Neuronal stem cell (in vitro differentiated cells): ENCODE measurements at regions not wholly inside any gene's neighbourhood (a gene's known extent, or its start where the extent isn't known, plus 50 kb on each side); places are given as distances from the start of the nearest gene placed in this dataset.

Experiments
- DNase-seq: peaks from one replicate; pipeline ENCODE4 v3.0.0-alpha.2; 2013; ENCODE audit warnings: low spot score
- H2AFZ ChIP-seq: one replicate; pipeline ENCODE4 v1.6.1; 2013; ENCODE audit warnings: mild to moderate bottlenecking, low read length, inconsistent platforms
- H2AK5ac ChIP-seq: 2 replicates; pipeline ENCODE4 v1.6.1; 2013; ENCODE audit warnings: low read depth, mild to moderate bottlenecking, inconsistent platforms, low read length, moderate library complexity, mixed read lengths
- H2BK120ac ChIP-seq: 2 replicates; pipeline ENCODE4 v1.6.1; 2013; ENCODE audit warnings: low read depth, mild to moderate bottlenecking, inconsistent platforms, low read length, moderate library complexity, mixed read lengths
- H2BK12ac ChIP-seq: one replicate; pipeline ENCODE4 v1.6.1; 2013; ENCODE audit warnings: low read length, inconsistent platforms
- H2BK15ac ChIP-seq: 2 replicates; pipeline ENCODE4 v1.6.1; 2013; ENCODE audit warnings: mild to moderate bottlenecking, low read length, inconsistent platforms, mixed read lengths
- H2BK5ac ChIP-seq: one replicate; pipeline ENCODE4 v1.6.1; 2013; ENCODE audit warnings: inconsistent platforms, mild to moderate bottlenecking, low read length, moderate library complexity
- H3K14ac ChIP-seq: one replicate; pipeline ENCODE4 v1.6.1; 2013; ENCODE audit warnings: low read length, inconsistent platforms
- H3K18ac ChIP-seq: 2 replicates; pipeline ENCODE4 v1.6.1; 2013; ENCODE audit warnings: low read length, inconsistent platforms
- H3K23ac ChIP-seq: 2 replicates; pipeline ENCODE4 v1.6.1; 2013; ENCODE audit warnings: low read depth, mild to moderate bottlenecking, mixed read lengths, low read length, inconsistent platforms; ENCODE audit not compliant: poor library complexity
- H3K27ac ChIP-seq: replicated peaks from 3 replicates; pipeline ENCODE4 v1.5.1; 2013; ENCODE audit warnings: low read length, inconsistent platforms
- H3K27me3 ChIP-seq, 3 experiments: 2 replicates each; pipeline ENCODE4 v1.6.1; 2013; ENCODE audit warnings: low read length in 3 of 3, mild to moderate bottlenecking in 2 of 3, inconsistent platforms in 1 of 3, low read depth in 1 of 3, mixed read lengths in 1 of 3, moderate library complexity in 1 of 3; ENCODE audit not compliant: control insufficient read depth in 3 of 3, insufficient read depth in 3 of 3
- H3K36me3 ChIP-seq, 2 donors: replicated peaks in 1 of 2; 2 replicates each; pipeline ENCODE4 v1.6.1; 2013; ENCODE audit warnings: low read length in 2 of 2; ENCODE audit not compliant: control insufficient read depth in 2 of 2, insufficient read depth in 2 of 2
- H3K4ac ChIP-seq: 2 replicates; pipeline ENCODE4 v1.6.1; 2013; ENCODE audit warnings: inconsistent platforms, mild to moderate bottlenecking, low read length, moderate library complexity
- H3K4me1 ChIP-seq, 2 donors: 1 replicate in 1 of 2; 2 replicates in 1 of 2; pipeline ENCODE4 v1.6.1; 2013; ENCODE audit warnings: low read length in 2 of 2, low read depth in 1 of 2; ENCODE audit not compliant: control insufficient read depth in 2 of 2, insufficient read depth in 1 of 2
- H3K4me2 ChIP-seq: one replicate; pipeline ENCODE4 v1.6.1; 2013; ENCODE audit warnings: mild to moderate bottlenecking, low read length, inconsistent platforms; ENCODE audit not compliant: insufficient read depth, poor library complexity, severe bottlenecking
- H3K4me3 ChIP-seq, 2 donors: 2 replicates each; pipeline ENCODE4 v1.5.1; 2013; ENCODE audit warnings: low read length in 2 of 2, mild to moderate bottlenecking in 2 of 2, inconsistent platforms in 1 of 2, moderate library complexity in 1 of 2
- H3K79me1 ChIP-seq: one replicate; pipeline ENCODE4 v1.6.1; 2013; ENCODE audit warnings: low read depth, mild to moderate bottlenecking, inconsistent platforms, low read length, moderate library complexity
- H3K9ac ChIP-seq: one replicate; pipeline ENCODE4 v1.6.1; 2013; ENCODE audit warnings: mild to moderate bottlenecking, low read depth, low read length, inconsistent platforms; ENCODE audit not compliant: poor library complexity
- H3K9me3 ChIP-seq, 2 donors: replicated peaks in 1 of 2; 2 replicates each; pipeline versions ENCODE3 to v1.6.1; 2013; ENCODE audit warnings: low read length in 2 of 2, mild to moderate bottlenecking in 2 of 2, inconsistent platforms in 1 of 2, low read depth in 1 of 2, mixed read lengths in 1 of 2, moderate library complexity in 1 of 2; ENCODE audit not compliant: control insufficient read depth in 2 of 2, insufficient read depth in 1 of 2
- H4K8ac ChIP-seq: one replicate; pipeline ENCODE4 v1.6.1; 2013; ENCODE audit warnings: low read depth, mild to moderate bottlenecking, inconsistent platforms, low read length, moderate library complexity
- H4K91ac ChIP-seq: one replicate; pipeline ENCODE4 v1.6.1; 2013; ENCODE audit warnings: low read length, low read depth, mild to moderate bottlenecking, inconsistent platforms; ENCODE audit not compliant: poor library complexity
- WGBS, 2 donors: extraction: QIAGEN DNeasy Blood & Tissue Kit; methylation state at CpG; one replicate each; pipeline ENCODE4 v1.1.7; 2013; ENCODE audit warnings: missing lambda C conversion rate in 2 of 2, mixed read lengths in 1 of 2; ENCODE audit not compliant: insufficient read length in 2 of 2, insufficient replicate concordance in 1 of 2; ENCODE audit errors: extremely low coverage in 2 of 2; 5-methylcytosine and 5-hydroxymethylcytosine counted together

DNA sequence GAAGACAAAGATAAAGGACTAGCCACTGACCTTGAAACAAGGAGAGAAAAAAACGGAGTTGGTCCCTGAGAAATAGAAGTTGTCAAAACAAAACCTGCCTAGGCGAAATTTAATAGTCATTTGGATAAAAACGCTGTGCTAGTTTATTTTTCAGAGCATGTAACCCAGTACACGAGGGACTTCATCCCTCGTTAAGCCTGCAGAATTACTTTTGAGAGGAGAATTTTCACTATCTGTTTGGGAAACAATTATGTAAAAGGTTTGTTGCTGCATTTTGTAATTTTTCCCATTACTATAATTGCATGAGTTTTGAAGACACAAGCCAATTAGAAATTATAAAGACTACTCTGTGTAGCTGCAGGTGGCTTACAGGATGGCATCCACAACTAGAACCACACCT, 71.6 kb upstream of the MAP3K7 start:
- Histone ChIP-seq H2BK12ac (no peak overlapping the region), H2BK15ac (no peak overlapping the region), H3K9ac (no peak overlapping the region), H3K27ac (no peak overlapping the region), H3K4ac (no peak overlapping the region), H2AK5ac (no peak overlapping the region), H3K79me1 (no peaks in the 10 kb centered on the region), H3K14ac (no peak overlapping the region), H4K91ac (no peak overlapping the region), H3K4me3 (no peak overlapping the region), H3K27me3 (peaks cover 0 to 13% (median 0%) of the 10 kb centered on the region in 3 experiments), H2BK5ac (no peak overlapping the region), H2BK120ac (no peak overlapping the region), H3K4me1 (no peaks in the 10 kb centered on the region), H4K8ac (no peak overlapping the region), H3K36me3 (no peaks in the 10 kb centered on the region), H2AFZ (no peak overlapping the region), H3K9me3 (no peaks in the 10 kb centered on the region), H3K23ac (no peak overlapping the region), H3K18ac (no peak overlapping the region), H3K4me2 (no peak overlapping the region)
- DNase-seq = no peak
- no CpG with 5 or more reads among the region's 5 CpGs for WGBS, 2 donors

- Histone ChIP-seq H4K8ac (no peak overlapping the region), H3K4me3 (no peak overlapping the region), H3K4me2 (no peak overlapping the region), H3K23ac (no peak overlapping the region), H3K4me1 (no peaks in the 10 kb centered on the region), H3K18ac (no peak overlapping the region), H2BK15ac (no peak overlapping the region), H4K91ac (no peak overlapping the region), H2BK12ac (no peak overlapping the region), H2BK5ac (no peak overlapping the region), H2AFZ (no peak overlapping the region), H3K27ac (no peak overlapping the region), H2AK5ac (no peak overlapping the region), H3K9ac (no peak overlapping the region), H3K4ac (no peak overlapping the region), H3K36me3 (no peaks in the 10 kb centered on the region), H3K14ac (no peak overlapping the region), H3K9me3 (no peaks in the 10 kb centered on the region), H3K27me3 (peaks cover 0 to 14% (median 0%) of the 10 kb centered on the region in 3 experiments), H2BK120ac (no peak overlapping the region), H3K79me1 (no peaks in the 10 kb centered on the region)
- WGBS, 2 donors = no CpG with 5 or more reads among the region's 1 CpG
- no peak for DNase-seq
These were observed 69.5 kb upstream of the MAP3K7 start for GRCh38 chr6:90656325-90656724.

GRCh38 chr6:90654806-90655205, 67.9 kb upstream of the MAP3K7 start:
- Histone ChIP-seq H3K4ac (no peak overlapping the region), H3K27me3 (peaks cover 0 to 14% (median 0%) of the 10 kb centered on the region in 3 experiments), H4K8ac (no peak overlapping the region), H3K4me2 (no peak overlapping the region), H2BK120ac (no peak overlapping the region), H3K9ac (no peak overlapping the region), H2AK5ac (no peak overlapping the region), H2BK15ac (no peak overlapping the region), H3K14ac (no peak overlapping the region), H3K79me1 (no peaks in the 10 kb centered on the region), H2AFZ (no peak overlapping the region), H3K23ac (no peak overlapping the region), H3K9me3 (no peaks in the 10 kb centered on the region), H3K4me3 (no peak overlapping the region), H3K36me3 (no peaks in the 10 kb centered on the region), H2BK5ac (no peak overlapping the region), H3K4me1 (no peaks in the 10 kb centered on the region), H3K27ac (no peak overlapping the region), H3K18ac (peak overlapping the region; percentile 44), H2BK12ac (no peak overlapping the region), H4K91ac (no peak overlapping the region)
- no CpG with 5 or more reads among the region's 5 CpGs for WGBS, 2 donors
- DNase-seq = no peak

DNA sequence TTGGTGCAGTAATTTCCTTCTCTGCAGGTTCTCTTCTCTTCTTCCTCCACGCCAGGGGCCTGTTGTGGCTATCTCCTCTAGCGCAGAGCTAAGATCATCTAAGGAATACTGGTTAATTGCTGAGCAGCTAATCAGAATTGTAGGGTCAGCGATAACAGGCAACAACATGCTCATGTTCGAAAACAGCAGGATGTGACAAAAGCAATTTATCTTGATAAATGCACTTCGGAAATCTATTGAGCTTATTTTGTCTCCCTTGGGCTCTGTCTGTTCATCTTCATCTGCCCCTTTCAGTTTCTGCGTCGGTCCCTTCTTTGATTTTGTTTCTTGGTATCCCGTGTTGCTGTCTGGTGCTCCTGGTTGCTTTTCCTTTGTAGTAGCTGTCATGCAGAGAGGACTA, 67.3 kb upstream of the MAP3K7 start:
- Histone ChIP-seq H3K4me2 (no peak overlapping the region), H2BK12ac (no peak overlapping the region), H3K18ac (no peak overlapping the region), H2BK15ac (no peak overlapping the region), H4K91ac (no peak overlapping the region), H2AK5ac (no peak overlapping the region), H2AFZ (no peak overlapping the region), H3K9me3 (no peaks in the 10 kb centered on the region), H3K23ac (no peak overlapping the region), H4K8ac (no peak overlapping the region), H3K36me3 (no peaks in the 10 kb centered on the region), H3K14ac (no peak overlapping the region), H3K79me1 (no peaks in the 10 kb centered on the region), H3K4me1 (no peaks in the 10 kb centered on the region), H2BK120ac (no peak overlapping the region), H3K4ac (no peak overlapping the region), H2BK5ac (no peak overlapping the region), H3K9ac (no peak overlapping the region), H3K27me3 (peaks cover 0 to 14% (median 0%) of the 10 kb centered on the region in 3 experiments), H3K27ac (no peak overlapping the region), H3K4me3 (no peak overlapping the region)
- no CpG with 5 or more reads among the region's 8 CpGs for WGBS, 2 donors
- no peak for DNase-seq
